Mesenchymal stem cell (in vitro differentiated cells and primary cell): ENCODE measurements at regions not wholly inside any gene's neighbourhood (a gene's known extent, or its start where the extent isn't known, plus 50 kb on each side); places are given as distances from the start of the nearest gene placed in this dataset.
"Not testable (repeated sequence)": the region's sequence is repeated elsewhere in the genome, so short reads cannot be mapped to it uniquely, and the experiment has no call there.

Experiments
- DNase-seq: peaks from one replicate; pipeline ENCODE4 v3.0.0-alpha.2; 2013
- H2AFZ ChIP-seq: one replicate; pipeline ENCODE4 v1.6.1; 2013; ENCODE audit warnings: low read depth, mild to moderate bottlenecking, control low read depth, inconsistent platforms, low read length, moderate library complexity
- H2AK5ac ChIP-seq: 2 replicates; pipeline ENCODE4 v1.6.1; 2013; ENCODE audit warnings: low read length, moderate library complexity, mild to moderate bottlenecking, inconsistent platforms; ENCODE audit not compliant: severe bottlenecking
- H2BK120ac ChIP-seq: one replicate; pipeline ENCODE4 v1.6.1; 2013; ENCODE audit warnings: low read depth, mild to moderate bottlenecking, inconsistent platforms, low read length, moderate library complexity
- H2BK12ac ChIP-seq, 2 experiments: one replicate each; pipeline ENCODE4 v1.6.1; 2013; ENCODE audit warnings: inconsistent platforms in 2 of 2, low read length in 2 of 2, mild to moderate bottlenecking in 2 of 2, moderate library complexity in 2 of 2, control low read depth in 1 of 2
- H2BK15ac ChIP-seq: one replicate; pipeline ENCODE4 v1.6.1; 2013; ENCODE audit warnings: mild to moderate bottlenecking, low read depth, inconsistent platforms; ENCODE audit not compliant: poor library complexity, severe bottlenecking
- H2BK5ac ChIP-seq: 2 replicates; pipeline ENCODE4 v1.6.1; 2013; ENCODE audit warnings: low read depth, mild to moderate bottlenecking, low read length, control low read depth, inconsistent platforms; ENCODE audit not compliant: poor library complexity, severe bottlenecking
- H3K14ac ChIP-seq, 2 experiments: one replicate each; pipeline ENCODE4 v1.6.1; 2013; ENCODE audit warnings: inconsistent platforms in 2 of 2, low read length in 2 of 2, control low read depth in 1 of 2, mild to moderate bottlenecking in 1 of 2, moderate library complexity in 1 of 2
- H3K18ac ChIP-seq, 2 experiments: one replicate each; pipeline ENCODE4 v1.6.1; 2013; ENCODE audit warnings: inconsistent platforms in 2 of 2, low read length in 2 of 2, control low read depth in 1 of 2, low read depth in 1 of 2, mild to moderate bottlenecking in 1 of 2
- H3K23ac ChIP-seq, 2 experiments: one replicate each; pipeline ENCODE4 v1.6.1; 2013; ENCODE audit warnings: inconsistent platforms in 2 of 2, low read length in 2 of 2, mild to moderate bottlenecking in 2 of 2, moderate library complexity in 2 of 2, control low read depth in 1 of 2
- H3K27ac ChIP-seq: 2 replicates; pipeline ENCODE4 v1.5.1; 2013; ENCODE audit warnings: mild to moderate bottlenecking, moderate library complexity, low read length, control low read depth, inconsistent platforms; ENCODE audit not compliant: poor library complexity, severe bottlenecking
- H3K27me3 ChIP-seq, 2 experiments: 2 replicates each; pipeline versions ENCODE4 v1.6.1 to v1.7.0; 2013; ENCODE audit warnings: low read length in 2 of 2, mild to moderate bottlenecking in 2 of 2, moderate library complexity in 2 of 2, control low read depth in 1 of 2, inconsistent platforms in 1 of 2; ENCODE audit not compliant: control insufficient read depth in 1 of 2, insufficient read depth in 1 of 2
- H3K36me3 ChIP-seq, 2 experiments: 2 replicates each; pipeline versions ENCODE4 v1.6.1 to v1.7.0; 2013; ENCODE audit warnings: low read length in 2 of 2, control low read depth in 1 of 2, inconsistent platforms in 1 of 2, low read depth in 1 of 2, mild to moderate bottlenecking in 1 of 2; ENCODE audit not compliant: insufficient read depth in 2 of 2, control insufficient read depth in 1 of 2
- H3K4ac ChIP-seq, 2 experiments: one replicate each; pipeline ENCODE4 v1.6.1; 2013; ENCODE audit warnings: inconsistent platforms in 2 of 2, low read length in 2 of 2, mild to moderate bottlenecking in 2 of 2, moderate library complexity in 2 of 2, control low read depth in 1 of 2, low read depth in 1 of 2
- H3K4me1 ChIP-seq: 2 replicates; pipeline ENCODE4 v1.6.1; 2013; ENCODE audit warnings: low read depth, low read length, control low read depth; ENCODE audit not compliant: control insufficient read depth, insufficient read depth
- H3K4me2 ChIP-seq: 2 replicates; pipeline ENCODE4 v1.6.1; 2013; ENCODE audit warnings: low read length, mild to moderate bottlenecking, inconsistent platforms; ENCODE audit not compliant: poor library complexity, severe bottlenecking
- H3K4me3 ChIP-seq, 2 experiments: 2 replicates each; pipeline versions ENCODE4 v1.5.1 to v1.7.0; 2013; ENCODE audit warnings: low read length in 2 of 2, mild to moderate bottlenecking in 2 of 2, control low read depth in 1 of 2, low read depth in 1 of 2; ENCODE audit not compliant: insufficient read depth in 1 of 2
- H3K79me1 ChIP-seq: replicated peaks from 2 replicates; pipeline ENCODE4 v1.6.1; 2013; ENCODE audit warnings: mild to moderate bottlenecking, control low read depth, low read length, inconsistent platforms; ENCODE audit not compliant: poor library complexity, severe bottlenecking
- H3K9ac ChIP-seq: 2 replicates; pipeline ENCODE4 v1.7.0; 2013; ENCODE audit warnings: mild to moderate bottlenecking, low read length, moderate library complexity
- H3K9me3 ChIP-seq: 2 replicates; pipeline ENCODE4 v1.7.0; 2013; ENCODE audit warnings: mild to moderate bottlenecking, low read length; ENCODE audit not compliant: control insufficient read depth
- H4K8ac ChIP-seq: one replicate; pipeline ENCODE4 v1.6.1; 2013; ENCODE audit warnings: inconsistent platforms, mild to moderate bottlenecking, low read length, moderate library complexity
- H4K91ac ChIP-seq: one replicate; pipeline ENCODE4 v1.6.1; 2013; ENCODE audit warnings: mild to moderate bottlenecking, low read length, inconsistent platforms
- WGBS: methylation state at CpG from one replicate; pipeline ENCODE4 v1.1.7; 2013; ENCODE audit warnings: mixed read lengths; 5-methylcytosine and 5-hydroxymethylcytosine counted together

DNA sequence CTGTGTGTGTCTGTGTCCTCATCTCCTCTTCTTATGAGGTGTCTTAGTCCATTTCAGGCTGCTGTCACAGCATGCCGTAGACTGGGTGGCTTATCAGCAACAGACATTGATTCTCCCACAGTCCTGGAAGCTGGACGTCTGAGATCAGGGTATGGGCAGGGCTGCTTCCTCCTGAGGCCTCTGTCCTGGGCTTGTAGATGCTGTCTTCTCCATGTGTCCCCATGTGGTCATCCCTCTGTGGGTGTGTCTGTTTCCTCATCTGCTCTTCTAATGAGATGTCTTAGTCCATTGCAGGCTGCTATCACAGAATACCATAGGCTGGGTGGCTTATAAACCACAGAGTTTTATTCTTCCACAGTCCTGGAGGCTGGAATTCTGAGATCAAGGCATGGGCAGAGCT, 205.0 kb upstream of the USP9Y start:
- no peak overlapping the region for H2BK120ac ChIP-seq
- H3K27me3 ChIP-seq, result no peaks in the 10 kb centered on the region
- no peaks in the 10 kb centered on the region for H3K36me3 ChIP-seq
- 66% methylated on average over 2 of the region's 2 CpGs for WGBS
- no peak overlapping the region for H4K91ac ChIP-seq
- H2AFZ ChIP-seq, result no peak overlapping the region
- DNase-seq, result no peak
- H3K4ac ChIP-seq, result no peak overlapping the region
- no peaks in the 10 kb centered on the region for H3K4me1 ChIP-seq
- no peak overlapping the region for H3K4me2 ChIP-seq
- no peak overlapping the region for H2BK15ac ChIP-seq
- no peaks in the 10 kb centered on the region for H3K9me3 ChIP-seq
- H3K23ac ChIP-seq, result no peak overlapping the region
- no peak overlapping the region for H3K14ac ChIP-seq
- no peak overlapping the region for H2BK5ac ChIP-seq
- H3K9ac ChIP-seq, result no peak overlapping the region
- no peak overlapping the region for H2BK12ac ChIP-seq
- no peak overlapping the region for H2AK5ac ChIP-seq
- H3K27ac ChIP-seq, result no peak overlapping the region
- H3K18ac ChIP-seq, result no peak overlapping the region
- no peak overlapping the region for H4K8ac ChIP-seq
- H3K4me3 ChIP-seq, result no peak overlapping the region
- no peaks in the 10 kb centered on the region for H3K79me1 ChIP-seq

- Histone ChIP-seq H3K79me1 (no peaks in the 10 kb centered on the region), H3K4me3 (no peak overlapping the region), H3K4me1 (no peaks in the 10 kb centered on the region), H2BK12ac (no peak overlapping the region), H3K4ac (no peak overlapping the region), H2BK5ac (no peak overlapping the region), H3K18ac (no peak overlapping the region), H3K23ac (no peak overlapping the region), H3K9me3 (no peaks in the 10 kb centered on the region), H4K8ac (no peak overlapping the region), H3K27me3 (no peaks in the 10 kb centered on the region), H2AFZ (no peak overlapping the region), H3K27ac (no peak overlapping the region), H3K36me3 (no peaks in the 10 kb centered on the region), H4K91ac (no peak overlapping the region), H3K14ac (no peak overlapping the region), H2BK120ac (no peak overlapping the region), H3K4me2 (no peak overlapping the region), H3K9ac (no peak overlapping the region), H2AK5ac (no peak overlapping the region), H2BK15ac (no peak overlapping the region)
- no peak for DNase-seq
- 89% methylated on average over 2 of the region's 3 CpGs for WGBS
These were observed 200.9 kb upstream of the USP9Y start for GRCh38 chrY:12500096-12500495.

DNA sequence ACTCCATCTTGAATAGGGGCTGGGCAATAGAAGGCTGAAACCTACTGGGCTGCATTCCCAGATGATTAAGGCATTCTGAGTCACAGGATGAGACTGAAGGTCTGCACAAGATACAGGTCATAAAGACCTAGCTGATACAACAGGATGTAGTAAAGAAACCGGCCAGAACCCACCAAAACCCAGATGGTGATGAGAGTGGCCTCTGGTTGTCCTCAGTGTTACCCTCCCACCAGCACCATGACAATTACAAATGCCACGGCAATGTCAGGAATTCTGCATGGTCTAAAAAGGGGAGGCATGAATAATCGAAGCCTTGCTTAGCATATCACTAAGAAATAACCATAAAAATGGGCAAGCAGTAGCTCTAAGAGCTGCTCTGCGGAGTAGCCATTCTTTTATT, 197.0 kb upstream of the USP9Y start:
- not testable (repeated sequence) for H3K4me3 ChIP-seq, H4K8ac ChIP-seq, H2BK12ac ChIP-seq, H3K36me3 ChIP-seq, H2BK15ac ChIP-seq, H4K91ac ChIP-seq, H3K18ac ChIP-seq, H3K4ac ChIP-seq, H2BK120ac ChIP-seq, H3K27ac ChIP-seq, H3K4me1 ChIP-seq, H3K27me3 ChIP-seq, H3K79me1 ChIP-seq, H3K9me3 ChIP-seq, DNase-seq, H2AK5ac ChIP-seq, H2BK5ac ChIP-seq, H3K4me2 ChIP-seq, H2AFZ ChIP-seq, H3K9ac ChIP-seq, H3K14ac ChIP-seq, H3K23ac ChIP-seq
- WGBS, result 66% methylated on average over 3 of the region's 4 CpGs

DNA sequence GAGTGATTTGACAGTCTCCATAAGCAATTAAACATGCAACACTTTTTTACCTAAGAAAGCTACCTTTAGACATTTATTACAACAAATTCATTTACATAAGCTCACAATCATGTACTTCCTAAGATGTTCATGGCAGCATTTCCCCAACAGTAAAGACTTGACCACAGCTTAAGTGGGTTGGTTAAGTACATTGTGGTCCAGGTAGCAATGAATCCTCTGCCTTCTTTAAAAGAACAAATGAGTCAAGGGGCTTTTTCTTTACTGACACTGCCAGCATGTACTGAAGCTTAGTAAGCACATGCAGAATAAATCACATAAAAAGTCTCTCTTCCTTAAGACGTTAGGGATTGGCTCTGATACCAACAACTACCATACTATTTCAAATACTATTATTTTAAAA, 183.7 kb upstream of the USP9Y start:
- no peak overlapping the region for H2BK120ac ChIP-seq
- no peaks in the 10 kb centered on the region for H3K36me3 ChIP-seq
- no peak overlapping the region for H3K18ac ChIP-seq
- DNase-seq, result no peak
- no peak overlapping the region for H2BK15ac ChIP-seq
- no peaks in the 10 kb centered on the region for H3K4me1 ChIP-seq
- WGBS, result no CpG with 5 or more reads among the region's 1 CpG
- no peak overlapping the region for H2AK5ac ChIP-seq
- H4K91ac ChIP-seq, result no peak overlapping the region
- H4K8ac ChIP-seq, result no peak overlapping the region
- H3K23ac ChIP-seq, result no peak overlapping the region
- no peak overlapping the region for H3K9ac ChIP-seq
- no peak overlapping the region for H2BK5ac ChIP-seq
- H3K4me2 ChIP-seq, result no peak overlapping the region
- H3K14ac ChIP-seq, result no peak overlapping the region
- no peak overlapping the region for H2AFZ ChIP-seq
- H3K4ac ChIP-seq, result no peak overlapping the region
- no peak overlapping the region for H3K27ac ChIP-seq
- H3K27me3 ChIP-seq, result no peaks in the 10 kb centered on the region
- H3K4me3 ChIP-seq, result no peak overlapping the region
- no peaks in the 10 kb centered on the region for H3K9me3 ChIP-seq
- no peak overlapping the region for H2BK12ac ChIP-seq
- no peaks in the 10 kb centered on the region for H3K79me1 ChIP-seq
